GM19328 (cell line): ENCODE measurements at regions not wholly inside any gene's neighbourhood (a gene's known extent, or its start where the extent isn't known, plus 50 kb on each side); places are given as distances from the start of the nearest gene placed in this dataset.
"Not testable (repeated sequence)": the region's sequence is repeated elsewhere in the genome, so short reads cannot be mapped to it uniquely, and the experiment has no call there.

ENCODE experiments used
- ATAC-seq: cut with Tn5 transposase; IDR thresholded peaks from one replicate; pipeline ENCODE4 v1.9.1; 2021; ENCODE audit warnings: mild to moderate bottlenecking, moderate library complexity; ENCODE audit not compliant: unreplicated experiment

DNA sequence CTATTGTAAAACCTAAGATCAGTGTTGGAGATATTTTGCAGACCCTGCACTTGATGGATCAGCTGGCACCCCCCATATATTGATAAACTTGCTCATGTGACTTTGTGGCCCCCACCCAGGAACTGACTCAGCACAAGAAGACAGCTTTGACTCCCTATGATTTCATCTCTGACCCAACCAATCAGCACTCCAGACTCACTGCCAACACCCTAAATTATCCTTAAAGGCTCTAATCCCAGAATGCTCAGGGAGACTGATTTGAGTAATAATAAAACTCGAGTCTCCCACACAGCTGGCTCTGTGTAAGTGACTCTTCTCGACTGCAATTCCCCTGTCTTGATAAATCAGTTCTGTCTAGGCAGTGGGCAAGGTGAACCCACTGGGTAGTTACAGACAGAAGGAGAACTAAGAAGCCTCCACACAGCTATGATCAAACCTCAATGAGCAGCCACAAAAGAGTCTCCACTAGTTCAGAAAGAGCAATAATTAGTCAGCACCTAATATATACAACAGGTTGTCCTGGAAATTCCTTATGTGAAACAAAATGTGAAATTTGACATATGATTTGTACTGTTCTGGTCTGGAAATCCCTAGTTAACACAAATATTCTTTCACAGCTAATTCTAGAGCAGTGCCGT lies 52.2 kb downstream of the ACTL7B start:
- ATAC-seq = no peak

DNA sequence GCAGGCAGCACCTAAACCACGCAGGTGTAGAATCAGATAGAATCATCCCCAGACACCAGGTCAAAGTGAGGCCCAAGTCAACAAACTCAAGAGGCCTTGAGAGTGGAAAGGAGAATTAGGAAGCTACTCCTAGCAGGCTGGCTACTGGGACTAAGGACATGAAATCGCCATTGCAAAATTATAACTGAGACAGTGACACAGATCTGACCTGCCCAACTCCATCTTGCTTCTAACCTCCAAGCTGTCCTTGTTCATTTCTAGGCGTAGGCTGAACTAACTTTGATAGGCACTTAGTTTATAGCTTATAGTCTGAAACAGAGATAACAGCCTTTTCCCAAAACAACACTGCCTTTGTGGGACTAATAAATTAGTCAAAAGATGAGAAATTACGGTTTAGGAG lies 52.8 kb downstream of the ACTL7B start:
- no peak for ATAC-seq

DNA sequence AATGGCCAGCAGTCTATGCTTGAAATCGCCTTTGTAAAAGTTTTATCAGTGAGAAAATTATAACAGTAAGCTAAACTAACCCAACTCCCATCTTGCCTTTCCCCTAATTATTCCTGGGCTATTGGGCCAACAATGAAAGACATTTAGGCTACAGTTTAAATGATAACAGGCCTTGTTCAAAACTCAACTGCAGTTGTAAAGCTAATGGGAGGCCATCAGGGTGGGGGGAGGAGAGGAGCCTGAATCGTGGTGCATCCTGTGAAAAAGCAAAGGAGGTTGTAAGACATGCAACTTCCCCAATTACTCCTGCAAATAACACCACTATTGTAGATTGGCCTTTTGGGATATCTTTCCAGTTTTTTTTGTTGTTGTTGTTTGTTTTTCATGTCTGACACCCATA lies 53.8 kb downstream of the ACTL7B start:
- no peak for ATAC-seq

GRCh38 chr9:108800632-108801099 lies 55.1 kb downstream of the ACTL7B start:
- no peak for ATAC-seq

DNA sequence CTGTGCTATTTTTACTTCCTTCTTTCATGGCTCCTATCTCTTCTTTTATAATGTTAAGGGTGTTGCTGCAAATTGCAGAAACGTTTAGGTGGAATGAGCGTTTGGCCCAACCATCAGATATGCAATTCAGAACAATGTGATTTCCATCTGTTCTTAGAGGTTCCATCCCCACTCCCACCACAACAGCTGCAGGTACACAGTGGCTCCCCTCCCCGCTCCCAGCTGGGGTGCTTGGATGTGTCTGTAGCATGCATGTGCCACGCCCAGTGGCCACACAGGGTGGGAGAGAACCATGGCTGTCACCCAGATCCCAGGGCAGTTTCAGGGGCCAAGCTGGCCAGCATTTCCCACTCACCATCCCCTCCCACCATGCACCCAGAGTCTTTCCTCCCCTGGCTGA lies 62.2 kb downstream of the ACTL7B start:
- no peak for ATAC-seq

DNA sequence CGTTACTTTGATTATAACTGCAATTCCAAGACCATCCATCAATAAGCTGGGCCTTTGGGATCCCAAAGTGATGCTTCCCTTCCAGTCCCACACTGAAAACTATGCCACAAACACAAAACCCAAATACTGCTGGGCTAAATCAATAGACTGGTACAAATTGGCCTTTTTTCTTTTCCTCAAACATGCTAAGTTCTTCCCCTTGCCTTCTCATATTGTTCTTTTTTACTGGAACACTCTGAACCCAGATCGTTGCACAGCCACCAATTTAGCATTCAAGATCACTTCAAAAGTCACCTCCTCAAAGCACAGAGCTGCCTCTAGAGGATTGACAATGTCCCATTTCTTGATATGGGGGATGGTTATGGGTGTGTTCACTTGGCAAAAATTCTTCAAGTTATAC lies 66.0 kb downstream of the ACTL7B start:
- ATAC-seq = no peak

- no peak for ATAC-seq
These were observed 68.1 kb downstream of the ACTL7B start for GRCh38 chr9:108787690-108788048.

DNA sequence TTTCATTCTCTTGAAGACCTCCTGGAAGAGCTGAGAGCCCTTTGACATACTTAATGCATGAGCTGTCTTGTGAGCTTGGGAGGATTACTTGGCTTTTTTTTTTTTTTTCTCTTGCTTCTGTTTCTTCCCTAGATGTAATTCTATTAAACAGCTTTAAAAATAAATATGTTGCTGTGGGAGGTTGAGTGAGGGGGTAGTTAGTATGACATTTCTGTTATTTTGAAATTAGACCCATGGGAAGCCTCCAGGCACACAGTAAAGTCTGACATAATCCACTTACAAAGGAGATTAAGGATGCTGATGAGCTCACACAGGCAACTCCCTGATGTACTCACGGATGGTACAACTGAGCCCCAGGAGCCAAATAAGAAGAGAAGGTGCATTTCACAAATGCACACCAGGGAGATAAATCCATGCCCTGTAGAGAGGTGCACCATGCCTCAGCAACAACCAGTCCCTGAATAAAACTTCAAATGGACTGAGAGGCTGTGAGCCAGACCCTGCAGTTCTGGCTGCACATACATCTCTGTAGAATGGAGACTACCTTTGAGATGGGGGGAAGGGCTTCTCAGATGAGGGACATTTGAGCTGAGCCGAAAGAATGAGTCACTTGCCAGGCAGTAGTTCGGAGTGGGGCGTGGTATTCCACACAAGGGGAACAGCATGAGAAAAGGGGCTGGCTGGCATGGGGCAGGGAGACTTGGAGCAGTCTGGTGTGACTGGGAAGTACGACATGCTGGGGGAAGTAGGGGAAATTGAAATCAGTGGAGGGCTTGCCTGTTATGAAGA lies 68.7 kb downstream of the ACTL7B start:
- ATAC-seq = no peak

DNA sequence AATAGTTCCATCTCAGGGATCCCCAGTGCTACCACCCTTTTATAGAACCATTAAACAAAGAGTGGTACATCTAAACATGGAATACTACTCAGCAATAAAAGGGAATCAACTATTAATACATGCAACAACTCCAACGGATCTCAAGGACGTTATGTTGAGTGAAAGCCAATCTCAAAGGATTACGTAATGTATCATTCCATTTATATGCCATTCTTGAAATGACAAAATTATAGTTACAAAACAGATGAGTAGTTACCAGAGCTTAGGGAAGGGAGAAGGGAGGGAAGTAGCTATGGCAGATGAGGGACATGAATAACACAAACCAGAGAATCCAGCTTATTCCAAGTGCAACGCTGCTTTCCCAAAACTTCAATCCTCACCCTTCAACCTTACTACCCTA lies 69.5 kb downstream of the ACTL7B start:
- ATAC-seq = no peak

- ATAC-seq = no peak
These were observed 70.8 kb downstream of the ACTL7B start for GRCh38 chr9:108784998-108785397.

- ATAC-seq = no peak
These were observed 71.9 kb downstream of the ACTL7B start for GRCh38 chr9:108783731-108784495.

GRCh38 chr9:108783326-108783725 lies 72.5 kb downstream of the ACTL7B start:
- ATAC-seq = no peak

GRCh38 chr9:108780942-108781734 lies 74.6 kb downstream of the ACTL7B start:
- ATAC-seq = no peak

- ATAC-seq = no peak
These were observed 76.0 kb downstream of the ACTL7B start for GRCh38 chr9:108779551-108780325.

DNA sequence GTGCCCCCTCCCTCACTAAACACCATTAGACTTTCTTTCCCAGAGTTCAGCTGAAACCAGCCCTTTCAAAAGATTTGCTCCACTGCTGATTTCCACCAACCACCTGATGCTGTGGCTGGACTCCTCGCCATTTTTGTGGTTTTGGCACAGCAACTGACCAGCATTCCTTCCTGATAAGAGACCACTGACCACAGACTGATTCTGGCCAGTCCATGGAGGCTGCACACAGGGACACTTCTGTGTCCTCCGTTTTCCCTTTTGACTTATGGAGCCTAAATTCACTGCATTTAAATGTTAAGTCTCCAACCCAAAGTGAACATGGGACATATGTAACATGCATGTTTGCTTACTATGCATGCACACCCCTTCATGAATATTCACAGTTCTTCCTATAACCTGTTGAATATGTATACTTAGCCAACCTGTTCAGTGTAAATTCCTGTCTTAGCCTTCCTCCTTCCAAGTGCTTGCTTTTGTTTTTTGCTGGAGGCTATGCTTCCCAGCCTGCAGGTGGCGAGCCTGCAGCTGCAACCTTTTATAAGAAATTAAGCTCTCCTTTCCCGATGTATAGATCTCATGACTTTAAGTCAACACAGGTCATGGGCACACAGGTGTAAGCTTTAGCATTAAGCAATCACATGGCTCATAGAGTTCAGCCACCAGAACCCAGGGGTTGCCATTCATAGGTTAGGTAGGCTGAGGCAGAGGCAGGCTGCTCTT lies 78.7 kb downstream of the ACTL7B start:
- ATAC-seq = no peak

DNA sequence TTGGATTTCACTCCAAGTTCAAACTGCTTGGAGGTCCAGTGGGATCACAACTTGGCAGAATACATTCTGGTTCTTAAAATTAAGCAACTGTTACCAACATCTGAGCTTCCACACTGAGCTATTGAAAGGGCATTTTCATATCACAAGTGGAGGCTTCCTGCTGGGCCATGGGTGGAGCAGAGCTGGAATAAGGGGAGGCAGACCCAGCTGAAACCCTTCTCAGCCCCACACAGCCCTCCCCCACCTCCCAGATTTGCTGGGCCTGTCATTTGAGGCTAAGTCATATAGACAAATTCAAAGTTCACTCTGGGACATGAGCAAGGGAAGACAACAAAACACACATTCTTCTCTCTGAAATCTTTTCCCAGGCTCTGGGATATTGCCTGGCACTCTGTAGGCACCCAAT lies 79.9 kb downstream of the ACTL7B start:
- ATAC-seq = no peak

DNA sequence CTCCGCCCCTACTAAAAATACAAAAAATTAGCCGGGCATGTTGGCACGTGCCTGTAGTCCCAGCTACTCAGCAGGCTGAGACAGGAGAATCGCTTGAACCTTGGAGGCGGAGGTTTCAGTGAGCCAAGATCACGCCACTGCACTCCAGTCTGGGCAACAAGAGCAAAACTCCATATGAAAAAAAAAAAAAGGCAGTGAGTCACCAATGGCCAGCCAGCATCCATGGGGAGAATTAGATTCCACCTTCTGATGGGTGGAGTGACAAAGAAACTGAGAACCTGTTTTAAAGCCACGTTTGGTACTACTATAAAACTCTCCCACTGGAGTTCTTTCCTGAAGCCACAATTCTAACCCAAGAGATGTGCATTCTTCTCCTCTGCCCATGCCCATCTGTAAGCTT lies 81.7 kb downstream of the ACTL7B start:
- ATAC-seq = not testable (repeated sequence)

GRCh38 chr9:108772301-108772894 lies 83.4 kb downstream of the ACTL7B start:
- ATAC-seq = no peak

GRCh38 chr9:108768744-108769143 lies 87.0 kb downstream of the ACTL7B start:
- ATAC-seq = no peak
